Kidney glomerular epithelial cell (primary cell): ENCODE measurements at regions not wholly inside any gene's neighbourhood (a gene's known extent, or its start where the extent isn't known, plus 50 kb on each side); places are given as distances from the start of the nearest gene placed in this dataset.
"Not testable (repeated sequence)": the region's sequence is repeated elsewhere in the genome, so short reads cannot be mapped to it uniquely, and the experiment has no call there.

Source experiments
- DNase-seq: peaks from one replicate; lab custom pipeline; 2025; lab: John Stamatoyannopoulos, UW

- no peak for DNase-seq
These were observed 260.2 kb downstream of the SDHAF3 start for GRCh38 chr7:97377713-97378112.

GRCh38 chr7:97381815-97382554 is 264.5 kb downstream of the SDHAF3 start:
- no peak for DNase-seq

GRCh38 chr7:97390052-97390451 is 272.6 kb downstream of the SDHAF3 start:
- DNase-seq: no peak

GRCh38 chr7:97390915-97391593 is 273.6 kb downstream of the SDHAF3 start:
- no peak for DNase-seq

- DNase-seq: no peak
These were observed 283.9 kb downstream of the SDHAF3 start for GRCh38 chr7:97401398-97401797.

- no peak for DNase-seq
These were observed 288.3 kb downstream of the SDHAF3 start for GRCh38 chr7:97405835-97406234.

GRCh38 chr7:97407106-97407505 is 289.6 kb downstream of the SDHAF3 start:
- no peak for DNase-seq

- DNase-seq: no peak
These were observed 291.8 kb downstream of the SDHAF3 start for GRCh38 chr7:97409346-97409745.

- no peak for DNase-seq
These were observed 300.8 kb downstream of the SDHAF3 start for GRCh38 chr7:97418312-97418711.

- no peak for DNase-seq
These were observed 302.4 kb downstream of the SDHAF3 start for GRCh38 chr7:97419898-97420297.

GRCh38 chr7:97421307-97421930 is 303.9 kb downstream of the SDHAF3 start:
- no peak for DNase-seq

GRCh38 chr7:97422046-97422445 is 304.5 kb downstream of the SDHAF3 start:
- DNase-seq: no peak

GRCh38 chr7:97430006-97430405 is 301.9 kb upstream of the TAC1 start:
- DNase-seq: no peak

- no peak for DNase-seq
These were observed 292.2 kb upstream of the TAC1 start for GRCh38 chr7:97439637-97440214.

GRCh38 chr7:97446361-97446760 is 285.5 kb upstream of the TAC1 start:
- DNase-seq: no peak

- not testable (repeated sequence) for DNase-seq
These were observed 282.4 kb upstream of the TAC1 start for GRCh38 chr7:97449448-97449847.

- DNase-seq: no peak
These were observed 281.4 kb upstream of the TAC1 start for GRCh38 chr7:97450516-97450915.

GRCh38 chr7:97454636-97455035 is 277.2 kb upstream of the TAC1 start:
- no peak for DNase-seq

GRCh38 chr7:97457054-97457453 is 274.8 kb upstream of the TAC1 start:
- DNase-seq: no peak

GRCh38 chr7:97460433-97460832 is 271.5 kb upstream of the TAC1 start:
- DNase-seq: no peak

GRCh38 chr7:97461596-97461995 is 270.3 kb upstream of the TAC1 start:
- DNase-seq: no peak

- no peak for DNase-seq
These were observed 265.8 kb upstream of the TAC1 start for GRCh38 chr7:97466071-97466470.
